Trophoblast cell (in vitro differentiated cells and primary cell): ENCODE measurements at regions not wholly inside any gene's neighbourhood (a gene's known extent, or its start where the extent isn't known, plus 50 kb on each side); places are given as distances from the start of the nearest gene placed in this dataset.

Source experiments
- DNase-seq, 2 donors: peaks; one replicate each; pipeline ENCODE4 v3.0.0-alpha.2; 2016
- H2AFZ ChIP-seq: 2 replicates; pipeline ENCODE4 v1.6.1; 2013; ENCODE audit warnings: low read length, moderate library complexity, mild to moderate bottlenecking; ENCODE audit not compliant: insufficient read depth, poor library complexity
- H2AK5ac ChIP-seq: 2 replicates; pipeline ENCODE4 v1.6.1; 2013; ENCODE audit warnings: mild to moderate bottlenecking, low read length
- H2BK120ac ChIP-seq: 2 replicates; pipeline ENCODE4 v1.6.1; 2013; ENCODE audit warnings: low read length, mild to moderate bottlenecking, moderate library complexity; ENCODE audit not compliant: insufficient read depth, poor library complexity
- H2BK12ac ChIP-seq: 2 replicates; pipeline ENCODE4 v1.6.1; 2013; ENCODE audit warnings: mild to moderate bottlenecking, low read length, moderate library complexity
- H2BK5ac ChIP-seq: 2 replicates; pipeline ENCODE4 v1.6.1; 2013; ENCODE audit warnings: low read length, low read depth, moderate library complexity, mild to moderate bottlenecking; ENCODE audit not compliant: poor library complexity
- H3K14ac ChIP-seq: 2 replicates; pipeline ENCODE4 v1.6.1; 2013; ENCODE audit warnings: mild to moderate bottlenecking, low read length
- H3K18ac ChIP-seq: 2 replicates; pipeline ENCODE4 v1.6.1; 2013; ENCODE audit warnings: mild to moderate bottlenecking, low read length
- H3K23ac ChIP-seq: 2 replicates; pipeline ENCODE4 v1.6.1; 2013; ENCODE audit warnings: low read length
- H3K27ac ChIP-seq: 2 replicates; pipeline ENCODE4 v1.5.1; 2013; ENCODE audit warnings: low read depth, mild to moderate bottlenecking, inconsistent platforms, low read length, moderate library complexity
- H3K27me3 ChIP-seq: 2 replicates; pipeline ENCODE4 v1.6.1; 2013; ENCODE audit warnings: inconsistent platforms, mild to moderate bottlenecking, low read length, moderate library complexity; ENCODE audit not compliant: insufficient read depth
- H3K36me3 ChIP-seq, 2 experiments: 1 replicate in 1 of 2; 2 replicates in 1 of 2; pipeline ENCODE4 v1.6.1; 2013; ENCODE audit warnings: low read length in 2 of 2, mild to moderate bottlenecking in 2 of 2, moderate library complexity in 1 of 2; ENCODE audit not compliant: insufficient read depth in 2 of 2, control insufficient read depth in 1 of 2
- H3K4ac ChIP-seq: 2 replicates; pipeline ENCODE4 v1.6.1; 2013; ENCODE audit warnings: low read depth, mild to moderate bottlenecking, low read length, moderate library complexity
- H3K4me1 ChIP-seq, 2 experiments: 1 replicate in 1 of 2; 2 replicates in 1 of 2; pipeline ENCODE4 v1.6.1; 2013; ENCODE audit warnings: low read length in 2 of 2, mild to moderate bottlenecking in 2 of 2, moderate library complexity in 1 of 2; ENCODE audit not compliant: insufficient read depth in 2 of 2, control insufficient read depth in 1 of 2
- H3K4me2 ChIP-seq: 2 replicates; pipeline ENCODE4 v1.6.1; 2013; ENCODE audit warnings: inconsistent platforms, mild to moderate bottlenecking, low read length, moderate library complexity
- H3K4me3 ChIP-seq: 2 replicates; pipeline ENCODE4 v1.5.1; 2013; ENCODE audit warnings: mild to moderate bottlenecking, low read depth, low read length, inconsistent platforms
- H3K79me1 ChIP-seq: one replicate; pipeline ENCODE4 v1.6.1; 2013; ENCODE audit warnings: low read length
- H3K79me2 ChIP-seq: 2 replicates; pipeline ENCODE4 v1.6.1; 2013; ENCODE audit warnings: low read length, mild to moderate bottlenecking; ENCODE audit not compliant: control insufficient read depth, insufficient read depth, poor library complexity
- H3K9ac ChIP-seq: 2 replicates; pipeline ENCODE4 v1.6.1; 2013; ENCODE audit warnings: mild to moderate bottlenecking, low read length
- H3K9me3 ChIP-seq: 2 replicates; pipeline ENCODE4 v1.6.1; 2013; ENCODE audit warnings: low read depth, mild to moderate bottlenecking, control low read depth, inconsistent platforms, low read length; ENCODE audit not compliant: insufficient read depth
- H4K12ac ChIP-seq: 2 replicates; pipeline ENCODE4 v1.6.1; 2013; ENCODE audit warnings: low read depth, mild to moderate bottlenecking, low read length, moderate library complexity
- H4K8ac ChIP-seq: 2 replicates; pipeline ENCODE4 v1.6.1; 2013; ENCODE audit warnings: low read depth, mild to moderate bottlenecking, low read length, moderate library complexity
- H4K91ac ChIP-seq: one replicate; pipeline ENCODE4 v1.6.1; 2013; ENCODE audit warnings: low read depth, mild to moderate bottlenecking, low read length, moderate library complexity
- WGBS: extraction: QIAGEN DNeasy Blood & Tissue Kit; methylation state at CpG from one replicate; pipeline ENCODE4 v1.1.7; 2013; ENCODE audit warnings: missing lambda C conversion rate; ENCODE audit not compliant: insufficient read length, insufficient coverage; ENCODE audit errors: extremely low coverage; 5-methylcytosine and 5-hydroxymethylcytosine counted together

- Histone ChIP-seq H3K18ac (no peak overlapping the region), H2BK5ac (no peak overlapping the region), H3K4me2 (no peak overlapping the region), H2BK12ac (no peak overlapping the region), H4K91ac (no peak overlapping the region), H2BK120ac (no peak overlapping the region), H3K4me3 (no peak overlapping the region), H2AK5ac (no peak overlapping the region), H4K12ac (no peak overlapping the region), H3K14ac (no peak overlapping the region), H3K4ac (no peak overlapping the region), H3K23ac (no peak overlapping the region), H3K79me1 (no peaks in the 10 kb centered on the region), H4K8ac (no peak overlapping the region), H3K36me3 (no peaks in the 10 kb centered on the region), H3K79me2 (no peaks in the 10 kb centered on the region), H3K9ac (no peak overlapping the region), H3K4me1 (no peaks in the 10 kb centered on the region), H3K27ac (no peak overlapping the region), H3K9me3 (no peaks in the 10 kb centered on the region), H3K27me3 (no peaks in the 10 kb centered on the region), H2AFZ (no peak overlapping the region)
- DNase-seq: no peak
- no CpG with 5 or more reads among the region's 1 CpG for WGBS
These were observed 95.9 kb upstream of the CHD6 start for GRCh38 chr20:41714030-41714429.

DNA sequence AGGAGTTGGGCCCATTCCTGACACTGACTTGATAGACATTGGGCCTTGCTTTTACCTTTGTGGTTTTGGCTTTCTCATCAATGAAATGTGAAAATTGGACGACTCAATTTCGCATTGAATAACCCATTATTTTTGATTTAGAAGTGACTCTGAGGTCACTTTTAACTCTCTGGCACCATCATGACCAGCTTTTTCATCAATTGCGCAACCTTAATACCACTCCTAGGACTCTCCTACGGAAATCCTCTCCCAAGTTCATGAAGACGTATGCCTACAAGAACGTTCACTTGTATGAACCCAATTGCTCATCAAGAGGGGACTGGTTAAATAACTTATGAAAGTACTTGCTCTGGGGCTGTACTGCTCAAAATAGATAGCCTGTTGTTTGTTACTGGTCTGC, 86.7 kb upstream of the CHD6 start:
- H2AK5ac ChIP-seq: no peak overlapping the region
- no peak overlapping the region for H3K14ac ChIP-seq
- no peak overlapping the region for H2AFZ ChIP-seq
- H3K27ac ChIP-seq: no peak overlapping the region
- no peaks in the 10 kb centered on the region for H3K27me3 ChIP-seq
- H3K79me2 ChIP-seq: no peaks in the 10 kb centered on the region
- no peak overlapping the region for H4K91ac ChIP-seq
- H4K8ac ChIP-seq: no peak overlapping the region
- H2BK120ac ChIP-seq: no peak overlapping the region
- H3K23ac ChIP-seq: no peak overlapping the region
- no peaks in the 10 kb centered on the region for H3K79me1 ChIP-seq
- H3K9ac ChIP-seq: no peak overlapping the region
- no peak overlapping the region for H3K4me2 ChIP-seq
- H3K4ac ChIP-seq: no peak overlapping the region
- no peak overlapping the region for H2BK5ac ChIP-seq
- no peaks in the 10 kb centered on the region for H3K36me3 ChIP-seq
- H3K4me1 ChIP-seq: no peaks in the 10 kb centered on the region
- DNase-seq: no peak
- no peak overlapping the region for H3K4me3 ChIP-seq
- no peaks in the 10 kb centered on the region for H3K9me3 ChIP-seq
- H4K12ac ChIP-seq: no peak overlapping the region
- H2BK12ac ChIP-seq: no peak overlapping the region
- WGBS: no CpG with 5 or more reads among the region's 6 CpGs
- H3K18ac ChIP-seq: no peak overlapping the region

- WGBS: no CpG with 5 or more reads among the region's 2 CpGs
These were observed 84.5 kb upstream of the CHD6 start for GRCh38 chr20:41702647-41703046.

DNA sequence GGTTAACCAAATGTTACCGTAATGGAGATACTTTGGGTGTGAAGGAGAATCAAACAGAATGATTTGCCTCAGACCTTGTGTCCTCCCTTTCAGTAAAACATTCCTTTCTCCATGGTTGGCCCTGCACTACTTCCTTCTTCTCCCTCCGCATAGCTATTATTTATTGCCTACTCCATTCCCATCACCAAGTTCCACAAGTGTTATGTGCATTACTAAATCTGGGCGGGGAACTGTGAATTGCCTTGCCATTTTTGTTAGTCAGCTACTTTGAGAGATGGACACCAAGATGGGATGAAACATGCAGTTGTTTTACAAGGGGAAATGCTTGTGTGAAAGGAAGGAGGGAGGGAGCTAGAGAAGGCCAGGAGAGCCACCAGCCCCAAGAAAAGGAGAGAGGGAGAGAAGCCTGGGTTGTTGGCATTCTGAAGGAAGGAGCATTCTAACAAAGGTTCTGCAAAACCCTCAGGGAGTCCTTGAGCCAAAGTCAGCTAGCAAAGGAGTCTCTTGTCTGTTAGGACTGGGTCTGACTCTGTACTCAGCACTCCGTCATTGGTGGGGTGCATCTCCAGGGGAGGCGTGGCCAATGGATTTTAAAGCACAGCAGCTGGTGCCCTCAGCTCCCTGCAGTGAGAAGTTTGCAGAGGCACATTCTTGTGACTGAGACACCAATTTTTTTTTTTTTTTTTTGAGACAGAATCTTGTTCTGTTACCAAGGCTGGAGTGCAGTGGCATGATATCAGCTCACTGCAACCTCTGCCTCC, 83.6 kb upstream of the CHD6 start:
- H3K36me3 ChIP-seq: no peaks in the 10 kb centered on the region
- H3K23ac ChIP-seq: no peak overlapping the region
- H4K12ac ChIP-seq: no peak overlapping the region
- no peak overlapping the region for H4K91ac ChIP-seq
- no CpG with 5 or more reads among the region's 5 CpGs for WGBS
- H3K14ac ChIP-seq: no peak overlapping the region
- H3K9ac ChIP-seq: no peak overlapping the region
- H3K4me2 ChIP-seq: no peak overlapping the region
- no peak overlapping the region for H4K8ac ChIP-seq
- no peaks in the 10 kb centered on the region for H3K9me3 ChIP-seq
- H3K4ac ChIP-seq: no peak overlapping the region
- H2BK120ac ChIP-seq: no peak overlapping the region
- H3K18ac ChIP-seq: no peak overlapping the region
- no peak overlapping the region for H2AK5ac ChIP-seq
- no peak overlapping the region for H3K27ac ChIP-seq
- no peaks in the 10 kb centered on the region for H3K27me3 ChIP-seq
- H2BK5ac ChIP-seq: no peak overlapping the region
- no peak overlapping the region for H2BK12ac ChIP-seq
- no peak overlapping the region for H2AFZ ChIP-seq
- DNase-seq: peak in 1 of 2 donors; percentile 38
- no peaks in the 10 kb centered on the region for H3K79me1 ChIP-seq
- no peaks in the 10 kb centered on the region for H3K4me1 ChIP-seq
- H3K79me2 ChIP-seq: no peaks in the 10 kb centered on the region
- H3K4me3 ChIP-seq: no peak overlapping the region

More at GRCh38 chr20:41702647-41703046, 84.5 kb upstream of the CHD6 start:
- Histone ChIP-seq H4K12ac (no peak overlapping the region), H2AFZ (no peak overlapping the region), H3K14ac (no peak overlapping the region), H3K4me3 (no peak overlapping the region), H3K9me3 (no peaks in the 10 kb centered on the region), H3K4me2 (no peak overlapping the region), H3K79me1 (no peaks in the 10 kb centered on the region), H3K4ac (no peak overlapping the region), H3K4me1 (no peaks in the 10 kb centered on the region), H4K91ac (no peak overlapping the region), H3K27me3 (no peaks in the 10 kb centered on the region), H2AK5ac (no peak overlapping the region), H3K23ac (no peak overlapping the region), H3K36me3 (no peaks in the 10 kb centered on the region), H3K27ac (no peak overlapping the region), H2BK12ac (no peak overlapping the region), H3K79me2 (no peaks in the 10 kb centered on the region), H2BK120ac (no peak overlapping the region), H3K18ac (no peak overlapping the region), H4K8ac (no peak overlapping the region), H3K9ac (peak overlapping the region; percentile 73), H2BK5ac (no peak overlapping the region)
- DNase-seq: no peak
